H1 (cell line): ENCODE measurements at regions not wholly inside any gene's neighbourhood (a gene's known extent, or its start where the extent isn't known, plus 50 kb on each side); places are given as distances from the start of the nearest gene placed in this dataset.

Experiments used
- CTCF ChIP-seq, 3 experiments: IDR thresholded peaks; 1 replicate in 2 of 3; 2 replicates in 1 of 3; pipeline versions ENCODE4 v1.5.1 to v1.6.1; 2011; ENCODE audit warnings: low read length in 3 of 3, mild to moderate bottlenecking in 3 of 3, inconsistent platforms in 2 of 3, low read depth in 1 of 3, moderate library complexity in 1 of 3; ENCODE audit not compliant: insufficient read depth in 1 of 3; ENCODE audit errors: control extremely low read depth in 1 of 3
- TEAD4 ChIP-seq: IDR thresholded peaks from 2 replicates; pipeline ENCODE4 v1.6.1; 2012; ENCODE audit warnings: low read depth, low read length, inconsistent platforms, mixed read lengths
- ZNF274 ChIP-seq: IDR thresholded peaks from 2 replicates; pipeline ENCODE4 v1.7.0; 2012; ENCODE audit warnings: low read length, borderline replicate concordance; ENCODE audit errors: extremely low read depth

- TF ChIP-seq CTCF (IDR thresholded peaks at IDR 0.05; ENCODE audit: control extremely low read depth in 1 of 3, insufficient read depth in 1 of 3, low read depth in 1 of 3, low read length in 3 of 3) (no peak), TEAD4 (no peak), ZNF274 (no peak)
Measured at GRCh38 chr3:188091746-188092145, 62.2 kb upstream of the LPP start.
